GM12878 (cell line): ENCODE measurements at regions not wholly inside any gene's neighbourhood (a gene's known extent, or its start where the extent isn't known, plus 50 kb on each side); places are given as distances from the start of the nearest gene placed in this dataset.

ENCODE experiments used
- ATAC-seq: fragments of 200-7000 bp; cut with Tn5 transposase; 3 replicates; pipeline ENCODE4 v1.9.1; 2020; ENCODE audit warnings: mild to moderate bottlenecking, moderate library complexity
- BruUV-seq: library from RNA; stranded (reverse); fragments of 400-500 nt; replicated peaks from 2 replicates; lab custom pipeline; 2021; lab: Mats Ljungman, UMichigan
- CTCF ChIA-PET: fragments of 300-600 bp; sonication (Branson Sonifier 250); formaldehyde crosslinking; extraction: SDS; loops from one replicate; lab custom pipeline; 2021; ENCODE audit warnings: inconsistent platforms; lab: Yijun Ruan, JAX
- POLR2A ChIA-PET: fragments of 350-600 bp; formaldehyde crosslinking; extraction: SDS; loops from one replicate; lab custom pipeline; 2021; ENCODE audit warnings: inconsistent platforms; lab: Charles Lee
- RAD21 ChIA-PET: fragments of 300-600 bp; sonication (Branson Sonifier 250); formaldehyde crosslinking; loops from one replicate; lab custom pipeline; 2023; ENCODE audit warnings: antibody characterized with exemption; ENCODE audit not compliant: unreplicated experiment; lab: Charles Lee
- SMC1A ChIA-PET: fragments of 300-600 bp; sonication (Branson Sonifier 250); formaldehyde crosslinking; loops from one replicate; lab custom pipeline; 2023; ENCODE audit not compliant: unreplicated experiment, uncharacterized antibody; lab: Charles Lee
- DNase-seq: peaks from one replicate; pipeline ENCODE4 v3.0.0-alpha.2; 2011; ENCODE audit warnings: low read depth, low spot score
- FAIRE-seq: peaks from 3 replicates; lab custom pipeline; 2011; peaks lifted over from hg19 to GRCh38; lab: Jason Lieb, UNC
- H2AFZ ChIP-seq: 2 replicates; pipeline ENCODE4 v1.6.0; 2011; ENCODE audit warnings: low read depth, low read length, control low read depth; ENCODE audit not compliant: control insufficient read depth
- H3K27ac ChIP-seq: 2 replicates; pipeline ENCODE4 v1.5.1; 2011; ENCODE audit warnings: control low read depth; ENCODE audit not compliant: control insufficient read depth, insufficient read depth
- H3K27me3 ChIP-seq, 2 experiments: replicated peaks in 1 of 2; 2 replicates each; pipeline versions ENCODE4 v1.6.0 to v1.6.1; 2011; ENCODE audit warnings: low read length in 1 of 2; ENCODE audit not compliant: control insufficient read depth in 2 of 2, insufficient read depth in 2 of 2
- H3K36me3 ChIP-seq, 2 experiments: 2 replicates each; pipeline ENCODE4 v1.5.1; 2011; ENCODE audit warnings: low read length in 1 of 2; ENCODE audit not compliant: control insufficient read depth in 2 of 2, insufficient read depth in 2 of 2
- H3K4me1 ChIP-seq: 2 replicates; pipeline ENCODE4 v1.6.1; 2011; ENCODE audit warnings: mild to moderate bottlenecking, low read length, moderate library complexity, mixed read lengths; ENCODE audit not compliant: control insufficient read depth, insufficient read depth
- H3K4me2 ChIP-seq: 2 replicates; pipeline ENCODE4 v1.6.0; 2011; ENCODE audit warnings: control low read depth; ENCODE audit not compliant: control insufficient read depth, insufficient read depth
- H3K4me3 ChIP-seq: fragments of 200-600 bp; sonication (generic); 2 replicates; pipeline ENCODE4 v1.5.1; 2016
- H3K79me2 ChIP-seq: 2 replicates; pipeline ENCODE4 v1.6.0; 2011; ENCODE audit warnings: low read length; ENCODE audit not compliant: control insufficient read depth, insufficient read depth
- H3K9ac ChIP-seq: 2 replicates; pipeline ENCODE4 v1.8.0; 2011; ENCODE audit warnings: low read length, control low read depth, mixed read lengths; ENCODE audit not compliant: control insufficient read depth, insufficient read depth
- H3K9me3 ChIP-seq: replicated peaks from 3 replicates; pipeline ENCODE4 v1.5.1; 2011; ENCODE audit warnings: mild to moderate bottlenecking, low read length; ENCODE audit not compliant: control insufficient read depth, insufficient read depth
- H4K20me1 ChIP-seq: 2 replicates; pipeline ENCODE4 v1.6.0; 2011; ENCODE audit not compliant: control insufficient read depth, insufficient read depth
- ATF3 ChIP-seq: IDR thresholded peaks from 2 replicates; pipeline ENCODE4 v1.6.1; 2011; ENCODE audit warnings: low read depth, mild to moderate bottlenecking, low read length, moderate library complexity, borderline replicate concordance; ENCODE audit errors: extremely low read depth
- CBX5 ChIP-seq: sonication (generic); IDR thresholded peaks from 2 replicates; pipeline ENCODE4 v1.6.1; 2016; ENCODE audit warnings: low read depth, moderate library complexity, mild to moderate bottlenecking, inconsistent platforms
- CHD1 ChIP-seq: IDR thresholded peaks from 2 replicates; pipeline ENCODE4 v1.6.1; 2012; ENCODE audit warnings: low read depth, low read length, improper control_type of control experiment
- PKNOX1 ChIP-seq: fragments of 450-650 bp; IDR thresholded peaks from 2 replicates; pipeline ENCODE4 v1.6.1; 2016; ENCODE audit warnings: mild to moderate bottlenecking
- RB1 ChIP-seq: fragments of 450-650 bp; formaldehyde crosslinking; IDR thresholded peaks from 2 replicates; pipeline ENCODE4 v1.6.1; 2017; ENCODE audit warnings: mild to moderate bottlenecking, borderline replicate concordance
- WGBS: methylation state at CpG from one replicate; pipeline ENCODE4 v1.1.6; 2016; ENCODE audit warnings: low lambda C conversion rate; ENCODE audit not compliant: insufficient replicate concordance, insufficient coverage; ENCODE audit errors: missing lambda C conversion rate; 5-methylcytosine and 5-hydroxymethylcytosine counted together
- in situ Hi-C: fragments of 300-500 bp; cut with MboI; formaldehyde crosslinking; loops from 9 replicates; pipeline ENCODE4 v1.14.3; 2018; ENCODE audit warnings: mixed read lengths
- intact Hi-C: fragments of 100-400 bp; cut with micrococcal nuclease; formaldehyde crosslinking; loops from one replicate; pipeline ENCODE4 v1.14.2; 2022; ENCODE audit not compliant: unreplicated experiment

GRCh38 chr1:25100151-25100833 lies 132.0 kb downstream of the SYF2 start:
- in situ Hi-C loops: loop anchor here (5.0 kb wide), 2 partner anchors 138 to 253 kb away; no protein-coding TSS in a partner anchor
- peaks cover 46% of the 10 kb centered on the region for H3K4me1 ChIP-seq
- BruUV-seq: no TSS peak

More at GRCh38 chr1:25100151-25100833, 132.0 kb downstream of the SYF2 start:
- peaks cover 9% of the 10 kb centered on the region for H3K9me3 ChIP-seq
- ChIA-PET POLR2A (interaction anchor here (1.0 to 1.5 kb wide), 8 partner anchors 141 to 251 kb away, joined by 3 to 6 read pairs (median 4); no protein-coding TSS in a partner anchor), RAD21 (interaction anchor here (1.0 to 7.6 kb wide), 17 partner anchors 9 to 251 kb away, joined by 3 to 60 read pairs (median 7); no protein-coding TSS in a partner anchor), SMC1A (interaction anchor here (0.6 to 8.7 kb wide), 26 partner anchors 13 to 253 kb away, joined by 3 to 61 read pairs (median 6); no protein-coding TSS in a partner anchor), CTCF (interaction anchor here (0.6 to 6.7 kb wide), 40 partner anchors 9 to 256 kb away, joined by 3 to 69 read pairs (median 5); no protein-coding TSS in a partner anchor)
- H3K27ac ChIP-seq: no peak overlapping the region
- no peak overlapping the region for H3K4me2 ChIP-seq
- H3K36me3 ChIP-seq: no peaks in the 10 kb centered on the region
- DNase-seq: no peak
- ATAC-seq: peak; percentile 17
- no peak overlapping the region for H3K4me3 ChIP-seq
- H3K27me3 ChIP-seq: no peaks in the 10 kb centered on the region
- H4K20me1 ChIP-seq: no peaks in the 10 kb centered on the region
- no peak for TF ChIP-seq CHD1
- TF ChIP-seq RB1: no peak
- no peak for TF ChIP-seq ATF3
- TF ChIP-seq PKNOX1: peak; percentile 53; the same call in 1 of the 2 replicates
- no peak for TF ChIP-seq CBX5
- no peaks in the 10 kb centered on the region for H3K79me2 ChIP-seq
- H3K9ac ChIP-seq: no peak overlapping the region
- no peak for FAIRE-seq
- no peak overlapping the region for H2AFZ ChIP-seq
- 31% methylated on average over 9 of the region's 9 CpGs for WGBS
- intact Hi-C loops: loop anchor here (2.0 to 5.0 kb wide), 3 partner anchors 63 to 173 kb away; no protein-coding TSS in a partner anchor
